ENCODE measurements at regions not wholly inside any gene's neighbourhood (a gene's known extent, or its start where the extent isn't known, plus 50 kb on each side); places are given as distances from the start of the nearest gene placed in this dataset.

- Histone ChIP-seq H4K20me1 (ENCODE audit: insufficient read depth, low read length) (no peaks in the 10 kb centered on the region), H3K14ac (replicated peaks; ENCODE audit: low read depth, low read length) (peak overlapping the region; percentile 73; the same call in 1 of the 2 replicates), H3K4me2 (ENCODE audit: low read depth, low read length) (no peak overlapping the region), H3K36me3 (ENCODE audit: control insufficient read depth, insufficient read depth, low read length) (no peaks in the 10 kb centered on the region), H2AK5ac (ENCODE audit: low read depth, low read length) (no peak overlapping the region), H3K4me1 (ENCODE audit: control insufficient read depth, insufficient read depth, low read length) (no peaks in the 10 kb centered on the region), H2BK15ac (ENCODE audit: low read depth, low read length) (peak overlapping the region; percentile 72; the same call in 1 of the 3 replicates), H2AFZ (replicated peaks; ENCODE audit: low read length, poor library complexity) (peak overlapping the region; percentile 99), H2BK120ac (ENCODE audit: low read depth, low read length) (no peak overlapping the region), H3K4ac (ENCODE audit: low read depth, low read length) (peak overlapping the region; percentile 78; the same call in 1 of the 2 replicates), H4K5ac (ENCODE audit: low read depth, low read length) (no peak overlapping the region), H3K18ac (ENCODE audit: low read depth, low read length) (no peak overlapping the region), H3K9me1 (ENCODE audit: insufficient read depth, low read length) (peaks cover 5% of the 10 kb centered on the region; the same call in 1 of the 2 replicates), H3K27ac (ENCODE audit: insufficient read depth, low read length) (no peak overlapping the region), H3K56ac (ENCODE audit: extremely low read depth, insufficient read depth, low read length) (no peak overlapping the region), H2BK20ac (ENCODE audit: low read depth, low read length) (no peak overlapping the region), H3K9me3 (ENCODE audit: control insufficient read depth, insufficient read depth, low read length) (no peaks in the 10 kb centered on the region), H3K9ac (ENCODE audit: low read depth, low read length) (no peak overlapping the region), H4K8ac (ENCODE audit: low read depth in 2 of 2, low read length in 2 of 2) (peak overlapping the region; percentile 84 to 97; a peak in 3 of 4 replicates), H2AK9ac (replicated peaks; ENCODE audit: low read depth, low read length, poor library complexity) (no peak overlapping the region), H3K27me3 (ENCODE audit: control insufficient read depth, insufficient read depth, low read length) (no peaks in the 10 kb centered on the region), H3K79me1 (ENCODE audit: low read depth in 1 of 2, low read length in 2 of 2) (no peaks in the 10 kb centered on the region), H2BK5ac (ENCODE audit: low read depth, low read length, poor library complexity, severe bottlenecking) (no peak overlapping the region), H3K4me3 (ENCODE audit: insufficient read depth, low read depth, low read length) (no peak overlapping the region), H3K23ac (ENCODE audit: low read depth, low read length) (no peak overlapping the region), H4K91ac (ENCODE audit: insufficient read depth, low read depth, low read length) (no peak overlapping the region)
- BruUV-seq (replicated peaks): no TSS peak
- DNase-seq (no peak), ATAC-seq (ENCODE audit: low read depth) (no peak)
- ChIA-PET POLR2A (ENCODE audit: unreplicated experiment) (no interaction called here), CTCF (interaction anchor here (0.6 kb wide), 1 partner anchor 108 kb away, joined by 3 read pairs; no protein-coding TSS in a partner anchor)
- WGBS, 2 experiments (ENCODE audit: extremely low coverage in 2 of 2, insufficient read length in 1 of 2): no CpG with 5 or more reads among the region's 1 CpG
- intact Hi-C loops (cut with micrococcal nuclease) (loop anchor here (10.0 kb wide), 1 partner anchor 266 kb away; no protein-coding TSS in a partner anchor), in situ Hi-C loops (cut with MboI; ENCODE audit: low sequenced_read_pairs) (loop anchor here (25.0 kb wide), 1 partner anchor 1351 kb away; no protein-coding TSS in a partner anchor), dilution Hi-C loops (cut with HindIII; ENCODE audit: low sequenced_read_pairs, unreplicated experiment) (no loop called here)
- TF ChIP-seq NFE2L2 (IDR thresholded peaks at IDR 0.05; ENCODE audit: low read depth, low read length) (no peak), CTCF (conservative IDR thresholded peaks at IDR 0.05; ENCODE audit: low read depth, low read length) (no peak), POLR2A (IDR thresholded peaks at IDR 0.05; ENCODE audit: low read depth, low read length) (no peak), RCOR1 (IDR thresholded peaks at IDR 0.05; ENCODE audit: insufficient replicate concordance, low read length) (no peak), MAFK (IDR thresholded peaks at IDR 0.05; ENCODE audit: low read depth, low read length) (no peak), RAD21 (IDR thresholded peaks at IDR 0.05; ENCODE audit: low read length) (no peak), MAZ (IDR thresholded peaks at IDR 0.05; ENCODE audit: borderline replicate concordance, low read depth, low read length) (no peak), MXI1 (IDR thresholded peaks at IDR 0.05; ENCODE audit: borderline replicate concordance, low read depth, low read length) (no peak), ELK1 (IDR thresholded peaks at IDR 0.05; ENCODE audit: borderline replicate concordance, low read depth, low read length) (no peak), BHLHE40 (IDR thresholded peaks at IDR 0.05; ENCODE audit: low read depth, low read length) (no peak), CHD1 (IDR thresholded peaks at IDR 0.05; ENCODE audit: low read depth, low read length) (no peak), RFX5 (IDR thresholded peaks at IDR 0.05; ENCODE audit: low read depth, low read length) (no peak), USF2 (IDR thresholded peaks at IDR 0.05; ENCODE audit: low read depth, low read length) (no peak), CEBPB (IDR thresholded peaks at IDR 0.05; ENCODE audit: low read depth, low read length) (no peak), SMC3 (IDR thresholded peaks at IDR 0.05; ENCODE audit: low read depth, low read length) (no peak), FOS (IDR thresholded peaks at IDR 0.05; ENCODE audit: low read depth, low read length) (no peak)
Measured at GRCh38 chr6:156688620-156688971, 88.6 kb upstream of the ARID1B start.
